GM19467 (cell line): ENCODE measurements at regions not wholly inside any gene's neighbourhood (a gene's known extent, or its start where the extent isn't known, plus 50 kb on each side); places are given as distances from the start of the nearest gene placed in this dataset.

ENCODE experiments used
- ATAC-seq: cut with Tn5 transposase; IDR thresholded peaks from one replicate; pipeline ENCODE4 v1.9.1; 2021; ENCODE audit warnings: mild to moderate bottlenecking, moderate library complexity; ENCODE audit not compliant: unreplicated experiment

DNA sequence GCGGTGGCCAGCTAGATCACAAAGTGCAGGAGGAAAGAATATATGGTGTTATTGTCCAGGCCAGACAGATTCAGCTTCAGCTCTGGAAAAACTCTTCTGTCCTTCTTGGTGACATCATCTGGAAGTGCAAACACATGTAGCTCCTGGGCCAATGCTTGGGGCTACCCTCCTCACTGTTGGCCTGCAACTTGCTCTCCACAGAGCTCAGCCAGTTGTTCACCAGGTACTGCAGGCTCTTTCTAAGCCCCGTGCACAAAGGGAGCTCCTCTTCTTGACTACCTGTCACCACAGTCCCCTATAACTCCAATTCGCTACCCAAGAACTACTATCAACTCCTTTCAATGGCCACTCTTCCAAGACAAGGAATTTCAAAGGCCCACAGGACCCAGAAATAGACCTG, 1175.9 kb upstream of the CDH9 start:
- no peak for ATAC-seq

DNA sequence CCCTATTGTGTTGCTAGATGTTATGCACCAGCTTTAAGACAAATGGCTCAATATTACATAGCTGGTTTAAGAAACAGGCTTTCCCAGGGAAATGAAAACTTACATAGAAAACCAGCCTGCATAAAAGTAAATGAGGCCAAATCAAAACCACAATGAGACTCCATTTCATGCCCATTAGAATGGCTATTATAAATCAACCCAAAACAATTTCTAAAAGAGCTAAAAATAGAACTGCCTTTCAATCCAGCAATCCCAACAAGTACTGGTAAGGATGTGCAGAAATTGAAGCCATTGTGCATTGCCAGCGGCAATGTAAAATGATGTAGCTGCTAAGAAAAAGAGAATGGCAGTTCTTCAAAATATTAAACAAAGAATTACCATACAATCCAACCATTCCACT, 1170.0 kb upstream of the CDH9 start:
- ATAC-seq, result no peak

DNA sequence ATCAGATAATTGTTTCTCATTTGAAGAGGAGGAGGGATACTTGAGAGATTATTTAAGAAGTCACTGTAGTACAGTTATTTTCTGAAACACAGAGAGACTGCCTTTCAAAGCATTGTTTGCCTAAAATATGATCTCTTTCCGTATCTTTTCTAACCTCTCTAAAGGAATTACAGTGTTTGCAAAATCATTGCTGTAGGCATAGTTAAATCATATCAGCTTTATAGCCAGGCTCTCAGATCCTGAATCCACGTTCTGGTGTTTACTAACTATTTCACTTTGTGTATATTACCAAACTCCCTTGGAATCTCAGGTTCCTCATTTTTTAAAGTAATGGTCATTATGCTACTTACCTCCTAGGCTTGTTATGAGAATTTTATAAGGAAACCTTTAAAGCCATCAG, 1151.6 kb upstream of the CDH9 start:
- no peak for ATAC-seq

DNA sequence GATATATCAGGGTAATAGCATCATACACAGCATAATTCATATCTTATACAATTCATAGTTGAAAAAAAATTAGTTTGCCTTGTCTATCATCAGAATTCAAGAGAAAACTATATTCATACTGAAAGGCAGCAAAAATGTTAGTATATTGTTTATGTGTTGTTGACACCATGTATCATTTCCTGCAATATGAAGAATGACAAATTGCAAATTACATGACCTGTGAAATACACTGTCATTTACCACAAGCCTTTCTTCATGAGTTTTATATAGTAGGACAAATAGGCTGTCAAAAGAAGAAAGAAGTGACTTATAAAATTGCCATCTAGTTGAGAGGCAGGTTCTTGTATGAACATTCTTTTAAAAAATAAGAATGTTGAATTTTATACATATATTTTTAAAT, 1136.3 kb upstream of the CDH9 start:
- ATAC-seq, result no peak

DNA sequence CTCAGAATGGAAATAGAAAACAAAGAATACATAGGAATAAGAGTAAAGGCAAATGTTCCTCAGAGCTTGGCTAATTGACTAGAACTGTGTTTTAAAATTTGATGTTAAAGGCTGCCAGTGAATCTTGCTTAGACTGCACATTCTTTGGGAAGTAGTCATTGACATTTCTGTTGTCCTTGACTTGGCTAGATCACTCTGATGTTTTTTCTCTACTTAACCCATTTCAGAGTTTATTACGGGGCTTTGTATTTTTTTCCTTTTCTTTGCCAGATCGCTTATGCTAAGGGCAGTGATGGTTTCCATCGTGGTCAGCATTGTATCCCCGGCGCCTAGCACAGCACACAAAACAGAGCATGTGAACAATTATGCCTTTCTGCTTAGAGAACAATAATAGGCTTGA, 1126.7 kb upstream of the CDH9 start:
- ATAC-seq, result no peak

DNA sequence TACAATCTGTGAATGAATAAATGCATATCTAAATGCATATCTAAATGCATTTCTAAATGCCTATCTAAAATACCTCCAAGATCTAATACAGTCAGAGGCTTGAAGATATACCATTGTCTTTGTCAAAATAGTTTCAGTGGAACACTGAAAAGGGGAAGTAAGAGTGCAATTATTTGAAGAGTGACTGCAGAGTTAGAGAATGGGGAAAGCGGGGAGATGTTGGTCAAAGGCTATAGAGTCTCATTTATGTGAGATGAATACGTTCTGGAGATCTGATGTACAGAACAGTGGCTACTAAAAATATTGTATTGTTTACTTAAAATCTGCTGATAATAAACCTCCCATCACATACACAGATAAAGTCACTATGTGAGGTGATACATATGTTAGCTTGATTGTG, 1126.2 kb upstream of the CDH9 start:
- ATAC-seq, result no peak

DNA sequence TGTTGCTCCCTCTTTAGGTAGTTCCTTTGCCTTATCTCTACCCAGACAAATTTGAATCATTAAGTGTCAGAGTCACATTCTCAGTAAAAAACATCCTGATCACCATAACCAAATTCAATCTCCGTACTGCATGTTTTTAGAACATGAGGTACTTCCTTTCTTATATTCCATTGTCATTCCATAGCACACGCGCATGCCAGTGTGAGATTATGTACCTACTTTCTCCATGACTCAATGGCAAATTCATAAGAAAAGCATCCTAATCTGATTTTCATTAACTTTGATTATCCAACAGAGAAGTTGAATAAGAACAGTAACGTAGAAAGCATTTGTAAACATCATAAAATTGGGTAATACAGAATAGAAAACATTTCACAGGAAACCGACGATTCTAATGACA, 1118.6 kb upstream of the CDH9 start:
- no peak for ATAC-seq

DNA sequence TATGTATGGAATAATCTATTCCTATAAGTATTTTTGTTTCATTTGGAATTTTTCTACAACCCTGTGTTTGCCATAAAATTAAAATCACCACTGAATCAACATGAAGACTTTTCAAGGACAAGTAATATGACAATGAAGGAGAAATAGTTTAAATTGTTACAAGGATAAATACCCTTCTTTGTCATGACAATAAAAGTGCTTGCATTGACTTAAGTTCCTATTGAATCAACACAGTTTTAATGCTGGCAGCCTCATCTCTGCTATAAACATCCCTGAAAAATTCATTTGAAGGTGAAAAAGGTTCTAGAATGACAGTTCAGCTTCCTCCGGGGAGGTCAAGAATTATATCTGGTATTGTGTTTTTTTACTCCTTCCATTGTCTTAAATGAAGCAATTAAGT, 1105.1 kb upstream of the CDH9 start:
- no peak for ATAC-seq

DNA sequence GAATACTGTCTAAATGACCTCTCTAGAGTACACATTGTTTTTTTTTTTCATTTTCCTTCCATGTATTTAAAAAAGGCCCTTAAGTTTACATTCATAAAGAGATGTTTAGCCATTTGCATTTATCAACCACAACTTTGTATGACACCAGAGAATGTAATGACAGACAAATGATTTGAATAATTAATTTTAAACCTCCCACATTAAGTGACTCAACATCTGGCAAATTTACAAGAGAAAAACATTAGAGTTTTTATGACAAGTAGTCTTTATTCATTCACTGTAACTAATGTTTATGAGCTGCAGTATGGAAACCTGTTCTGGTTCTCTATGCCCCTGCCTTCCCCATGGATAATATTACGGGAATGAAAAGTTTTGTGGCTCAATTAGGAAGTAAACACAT, 1093.8 kb upstream of the CDH9 start:
- ATAC-seq, result no peak

DNA sequence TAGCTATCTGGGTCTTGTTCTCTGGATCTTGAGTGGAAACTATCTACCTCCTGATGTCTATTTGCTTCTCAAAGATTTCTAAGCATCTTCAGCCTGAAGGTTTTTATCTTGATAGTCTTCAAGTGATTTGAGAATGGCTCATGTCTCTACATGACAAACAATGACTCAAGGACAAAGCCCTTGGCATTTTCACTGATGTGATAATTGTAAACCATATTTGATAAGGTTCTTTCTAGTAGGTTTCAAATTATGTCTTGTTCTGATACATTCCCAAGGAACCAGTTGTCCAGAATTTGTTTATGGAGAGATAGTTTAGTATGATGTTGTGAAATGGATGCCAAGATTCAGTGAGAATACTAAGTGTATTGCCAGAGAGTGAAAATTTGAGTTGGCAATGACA, 1079.3 kb upstream of the CDH9 start:
- ATAC-seq, result no peak

DNA sequence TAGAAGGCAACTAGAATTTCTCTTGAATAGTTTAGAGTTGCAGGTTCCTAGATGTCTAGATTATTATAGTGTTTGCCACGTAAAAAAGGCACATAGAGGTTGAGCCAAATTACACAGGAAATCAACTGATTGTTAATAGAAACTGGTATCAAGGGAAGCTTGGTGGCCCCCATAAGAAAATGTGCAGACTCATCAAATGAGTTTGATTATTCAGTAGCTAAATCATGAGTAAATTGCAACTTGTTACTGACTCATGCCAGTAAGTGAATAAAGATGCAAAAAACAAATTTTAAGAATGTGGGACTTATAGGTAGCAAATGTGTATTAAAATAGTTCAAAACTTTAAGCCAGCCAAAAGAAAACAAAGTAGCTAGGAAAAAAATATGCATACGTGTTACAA, 1078.9 kb upstream of the CDH9 start:
- no peak for ATAC-seq

DNA sequence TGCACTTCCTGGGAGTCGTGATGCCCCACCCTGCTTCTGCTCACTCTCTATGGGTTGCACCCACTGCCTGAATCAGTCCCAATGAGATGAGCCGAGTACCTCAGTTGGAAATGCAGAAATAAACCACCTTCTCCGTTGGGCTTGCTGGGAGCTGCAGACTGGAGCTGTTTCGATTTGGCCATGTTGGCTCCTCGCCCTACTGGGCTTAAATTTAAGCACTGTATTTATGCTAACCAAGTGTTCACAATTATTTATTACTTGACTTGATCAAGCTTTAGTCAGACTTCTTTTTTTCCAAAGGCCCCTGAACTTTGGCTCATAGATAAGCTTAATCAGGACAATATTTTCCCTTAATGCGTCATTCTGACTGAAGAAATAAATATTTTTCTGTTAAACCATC, 1072.4 kb upstream of the CDH9 start:
- no peak for ATAC-seq

DNA sequence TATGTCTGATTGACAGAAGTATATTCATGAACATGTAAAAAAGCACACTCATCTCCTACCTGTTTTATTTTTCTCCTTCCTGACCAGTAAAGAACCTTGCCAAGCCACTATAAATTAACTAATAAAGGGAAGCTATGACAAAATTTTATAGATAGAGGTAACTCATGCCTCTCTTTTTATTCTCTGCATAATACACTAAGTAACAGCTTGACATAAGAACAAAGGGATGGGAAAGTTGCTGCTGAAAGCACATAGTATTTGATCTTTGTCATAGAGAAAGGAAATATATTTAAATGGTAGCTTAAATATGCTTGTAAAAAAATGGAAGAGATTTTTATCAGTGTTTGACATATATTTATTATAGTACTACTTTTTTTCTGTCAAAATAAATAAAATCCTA, 1065.7 kb upstream of the CDH9 start:
- ATAC-seq, result no peak

DNA sequence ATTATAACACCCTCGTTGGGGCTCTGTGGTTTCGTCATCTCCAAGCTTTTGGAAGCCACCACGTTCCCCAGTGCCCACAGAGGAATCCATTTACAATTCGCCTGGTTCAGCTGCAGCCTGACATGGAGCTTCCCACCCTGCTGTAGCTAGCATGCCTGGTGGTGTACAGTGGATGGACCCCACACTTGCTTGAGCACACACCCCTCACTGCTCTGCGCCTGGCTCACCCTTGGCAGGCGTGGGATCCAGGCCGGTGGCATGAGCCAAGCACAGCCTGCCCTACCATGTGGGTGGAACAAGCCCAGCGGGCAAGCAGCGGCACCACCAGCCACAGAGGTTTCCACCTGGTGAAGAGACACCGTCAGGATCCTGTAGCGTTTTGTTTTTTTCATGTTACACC, 1045.7 kb upstream of the CDH9 start:
- ATAC-seq, result no peak

DNA sequence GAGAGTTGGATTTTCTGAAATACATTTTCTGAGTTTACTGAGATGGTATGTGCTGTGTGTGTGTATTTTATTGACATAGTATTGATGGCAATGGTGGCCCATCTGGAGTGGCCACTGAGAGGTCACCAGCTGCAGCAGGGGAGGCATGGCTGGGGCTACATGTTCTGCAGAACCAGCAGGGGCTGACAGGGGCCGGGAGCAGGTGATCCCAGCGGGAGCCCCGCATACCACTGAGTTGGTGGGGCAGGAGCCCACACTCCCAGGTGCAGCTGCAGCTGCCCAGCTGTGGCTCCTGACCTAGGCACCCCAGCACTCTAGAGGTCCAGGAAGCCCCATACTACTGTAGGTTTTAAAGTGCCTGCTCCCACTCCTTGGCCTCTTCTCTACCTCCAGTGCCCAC, 1044.2 kb upstream of the CDH9 start:
- ATAC-seq, result no peak

DNA sequence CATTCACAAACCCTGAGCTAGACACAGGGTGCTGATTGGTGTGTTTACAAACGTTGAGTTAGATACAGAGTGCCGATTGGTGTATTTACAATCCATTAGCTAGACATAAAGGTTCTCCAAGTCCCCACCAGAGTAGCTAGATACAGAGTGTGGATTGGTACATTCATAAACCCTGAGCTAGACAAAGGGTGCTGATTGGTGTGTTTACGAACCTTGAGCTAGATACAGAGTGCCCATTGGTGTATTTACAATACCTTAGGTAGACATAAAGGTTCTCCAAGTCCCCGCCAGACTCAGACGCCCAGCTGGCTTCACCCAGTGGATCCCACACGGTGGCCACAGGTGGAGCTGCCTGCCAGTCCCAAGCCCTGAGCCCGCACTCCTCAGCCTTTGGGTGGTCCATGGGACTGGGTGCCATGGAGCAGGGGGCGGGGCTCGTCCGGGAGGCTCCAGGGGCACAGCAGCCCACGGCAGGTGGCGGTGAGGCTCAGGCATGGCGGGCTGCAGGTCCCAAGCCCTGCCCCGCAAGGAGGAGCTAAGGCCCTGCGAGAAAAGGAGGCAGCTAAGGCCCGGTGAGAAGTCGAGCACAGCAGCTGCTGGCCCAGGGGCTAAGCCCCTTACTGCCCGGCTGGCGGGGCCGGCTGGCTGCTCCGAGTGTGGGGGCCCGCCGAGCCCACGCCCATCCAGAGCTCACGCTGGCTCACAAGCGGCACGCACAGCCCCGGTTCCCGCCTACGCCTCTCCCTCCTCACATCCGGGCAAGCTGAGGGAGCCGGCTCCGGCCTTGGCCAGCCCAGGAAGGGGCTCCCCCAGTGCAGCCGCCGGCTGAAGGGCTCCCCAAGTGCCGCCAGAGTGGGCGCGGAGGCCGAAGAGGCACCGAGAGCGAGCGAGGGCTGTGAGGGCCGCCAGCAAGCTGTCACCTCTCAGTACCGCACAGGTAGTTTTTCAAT, 1039.2 kb upstream of the CDH9 start:
- ATAC-seq, result no peak

DNA sequence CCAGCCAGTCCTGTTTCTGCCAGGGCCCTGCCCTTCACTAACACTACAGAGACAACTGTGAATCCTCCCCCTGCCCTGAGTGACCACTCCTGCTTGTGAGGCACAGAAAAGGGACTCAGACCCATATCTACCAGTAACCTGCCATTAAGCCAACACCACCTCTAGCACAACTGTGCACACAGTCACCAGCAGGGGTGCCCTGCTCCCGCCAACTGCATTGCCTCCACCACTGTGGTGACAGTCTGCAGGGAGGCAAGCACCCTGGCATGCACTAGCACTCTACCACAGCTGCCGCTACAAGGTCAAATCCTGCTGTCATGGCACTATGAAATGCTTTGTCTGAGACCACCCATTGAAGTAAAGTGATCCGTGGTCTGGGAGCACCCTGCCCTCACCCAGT, 1028.5 kb upstream of the CDH9 start:
- no peak for ATAC-seq

DNA sequence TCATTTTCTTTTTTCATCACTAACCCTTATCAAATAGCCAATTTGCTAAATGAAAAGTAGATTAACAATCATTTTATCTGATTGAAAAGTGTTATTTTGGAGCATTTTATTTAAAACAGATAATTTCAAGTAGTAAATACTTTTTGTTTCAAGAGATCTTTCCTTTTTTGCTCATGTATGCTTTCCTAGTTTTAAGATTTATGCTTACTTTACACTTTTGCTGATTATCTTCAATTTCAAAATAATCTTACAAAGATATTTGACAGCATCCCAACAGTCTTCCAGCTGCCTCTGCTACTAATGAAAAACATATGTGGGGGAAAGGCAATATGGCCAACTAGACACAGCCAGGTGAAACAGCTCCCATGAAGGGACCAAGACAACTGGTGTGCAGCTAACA, 1027.3 kb upstream of the CDH9 start:
- ATAC-seq, result no peak

DNA sequence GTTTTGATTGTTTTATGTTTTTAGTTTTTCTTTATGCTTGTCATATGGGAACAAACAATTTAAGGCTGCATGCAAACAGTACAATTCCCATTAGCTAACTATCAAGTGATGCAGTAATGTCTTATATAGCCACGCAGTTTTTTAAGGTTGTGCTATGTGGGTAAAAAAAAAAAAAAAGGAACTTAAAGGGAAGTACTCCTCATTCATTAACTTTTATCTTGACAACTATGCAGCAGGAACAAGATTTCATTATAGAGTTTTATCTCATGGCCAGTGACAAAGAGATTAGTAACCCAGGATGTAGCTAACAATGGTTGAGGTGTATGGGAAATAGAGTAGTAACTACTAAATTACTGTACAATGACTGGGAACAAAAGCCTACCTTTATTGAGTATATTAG, 1008.2 kb upstream of the CDH9 start:
- ATAC-seq, result no peak

DNA sequence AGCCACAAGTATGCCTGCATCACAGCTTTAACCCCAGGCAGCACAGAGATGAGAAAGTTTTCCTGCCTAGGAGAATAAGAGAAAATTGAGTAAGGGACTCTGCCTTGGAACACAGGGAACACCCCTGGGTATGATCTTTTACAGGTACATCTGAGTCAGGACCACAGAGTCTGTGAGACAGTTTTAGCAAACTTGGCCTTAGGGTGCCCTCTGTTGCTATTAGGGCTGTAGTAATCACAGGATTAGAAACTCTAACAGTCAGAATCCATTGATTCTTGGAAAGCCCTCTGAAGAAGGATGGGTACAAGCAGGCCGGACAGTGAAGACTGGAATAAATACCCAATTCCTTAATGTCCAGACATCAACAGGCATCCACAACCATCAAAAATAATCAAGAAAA, 989.5 kb upstream of the CDH9 start:
- ATAC-seq, result no peak

DNA sequence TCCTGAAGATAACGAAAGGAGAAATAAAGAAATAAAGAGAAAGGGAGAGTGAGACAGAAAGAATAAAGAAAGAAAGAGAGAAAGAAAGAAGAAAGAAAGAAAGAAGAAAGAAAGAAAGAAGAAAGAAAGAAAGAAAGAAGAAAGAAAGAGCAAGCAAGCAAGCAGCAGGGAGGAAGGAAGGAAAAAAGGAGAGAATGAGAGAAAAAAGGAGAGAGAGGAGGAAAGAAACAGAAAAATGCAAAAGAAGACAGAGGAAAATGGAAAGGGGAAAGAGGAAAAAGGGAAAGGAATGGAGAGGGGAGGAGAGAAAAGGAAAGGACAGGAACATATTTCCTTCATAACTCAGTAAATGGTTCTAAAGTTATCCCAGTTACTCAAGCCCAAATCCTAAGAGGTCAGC, 978.8 kb upstream of the CDH9 start:
- no peak for ATAC-seq

DNA sequence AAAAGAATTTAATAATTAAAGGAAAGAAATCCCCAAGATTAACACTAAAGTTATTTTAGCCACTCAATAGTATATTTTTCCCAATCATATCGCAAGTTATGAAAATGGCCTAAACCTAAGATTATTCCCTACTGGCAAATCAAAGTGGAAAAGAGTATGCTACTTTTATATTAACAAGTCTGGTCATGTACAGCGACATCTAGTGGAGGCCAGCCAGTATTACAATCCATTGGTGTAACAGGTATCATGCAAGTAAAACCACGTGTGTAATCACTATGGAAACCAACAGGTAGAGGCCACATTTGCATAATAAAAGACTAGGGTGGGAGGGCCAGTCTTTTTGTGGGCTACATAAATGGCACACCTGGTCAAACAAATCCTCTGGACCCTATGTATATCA, 976.4 kb upstream of the CDH9 start:
- ATAC-seq, result no peak

DNA sequence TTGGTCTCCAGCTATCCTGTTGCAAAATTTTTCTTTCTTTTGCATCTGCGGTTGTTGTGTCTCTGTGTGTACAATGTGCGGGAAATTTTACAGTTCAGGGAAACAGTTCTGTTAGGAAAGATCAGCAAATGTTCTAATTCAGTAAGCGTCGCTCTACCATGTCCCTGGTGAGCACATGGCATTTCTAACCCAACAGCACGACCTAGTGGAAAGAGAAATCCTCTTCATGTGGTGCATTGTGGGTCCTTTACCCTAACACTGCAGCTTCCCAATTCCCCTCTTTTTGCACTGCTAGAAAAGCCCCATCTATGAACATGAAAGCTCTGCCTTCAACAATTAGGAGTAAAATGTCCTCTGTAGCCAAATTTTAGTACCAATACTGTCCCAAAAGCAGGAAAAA, 974.2 kb upstream of the CDH9 start:
- no peak for ATAC-seq
